Breast epithelium (tissue), 3 donors: ENCODE measurements at regions not wholly inside any gene's neighbourhood (a gene's known extent, or its start where the extent isn't known, plus 50 kb on each side); places are given as distances from the start of the nearest gene placed in this dataset.

ENCODE experiments used
- CTCF ChIP-seq, 3 donors: fragments of 450-650 bp; IDR thresholded peaks; one replicate each; pipeline ENCODE4 v1.5.1; 2016 to 2017; ENCODE audit warnings: antibody characterized with exemption in 3 of 3, mild to moderate bottlenecking in 3 of 3, moderate library complexity in 3 of 3
- POLR2A ChIP-seq: fragments of 450-650 bp; IDR thresholded peaks from one replicate; pipeline ENCODE4 v1.6.1; 2016; ENCODE audit warnings: antibody characterized with exemption, mild to moderate bottlenecking, moderate library complexity

DNA sequence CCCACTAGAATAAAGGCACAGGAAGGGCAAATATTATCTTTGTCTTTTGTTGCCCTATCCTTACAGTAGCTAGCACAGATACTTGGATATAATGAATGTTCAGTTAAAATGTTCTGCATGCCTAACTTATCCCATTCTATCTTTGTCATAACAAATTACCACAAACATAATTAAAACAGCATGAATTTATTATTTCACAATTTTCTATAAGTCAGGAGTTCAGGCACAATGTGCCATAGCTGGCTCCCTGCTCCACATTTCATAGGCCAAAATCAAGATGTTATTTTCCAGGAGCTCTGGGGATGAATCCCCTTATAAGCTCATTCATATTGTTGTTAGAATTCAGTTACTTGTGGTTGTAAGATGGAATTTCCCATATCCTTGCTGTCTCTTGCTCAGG is 975.5 kb downstream of the IGSF11 start:
- TF ChIP-seq CTCF (IDR thresholded peaks at IDR 0.05) (no peak), POLR2A (no peak)
